ENCODE measurements at regions not wholly inside any gene's neighbourhood (a gene's known extent, or its start where the extent isn't known, plus 50 kb on each side); places are given as distances from the start of the nearest gene placed in this dataset.

DNA sequence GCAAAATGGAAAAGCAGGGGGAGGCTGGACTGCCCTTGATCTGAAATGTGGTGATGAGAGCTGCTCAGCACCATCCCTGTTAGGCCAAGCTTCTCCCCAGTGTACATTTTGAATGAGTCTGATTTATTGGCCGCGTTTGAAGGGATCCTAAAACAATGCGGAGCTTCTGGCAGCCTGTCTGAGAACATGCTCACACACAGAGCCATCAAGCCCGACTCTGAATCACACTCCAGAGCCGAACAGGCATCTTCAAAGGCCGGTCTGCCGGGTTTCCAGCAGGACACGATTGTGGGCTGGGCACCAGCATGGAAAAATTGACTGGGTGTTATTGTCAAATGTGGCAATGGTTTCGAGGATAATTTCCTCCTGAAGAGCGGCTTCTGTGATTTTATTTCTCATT is 235.9 kb downstream of the TFAP2C start:
- DNase-seq (ENCODE audit: low read depth): no peak
- TF ChIP-seq, protein P1, sequence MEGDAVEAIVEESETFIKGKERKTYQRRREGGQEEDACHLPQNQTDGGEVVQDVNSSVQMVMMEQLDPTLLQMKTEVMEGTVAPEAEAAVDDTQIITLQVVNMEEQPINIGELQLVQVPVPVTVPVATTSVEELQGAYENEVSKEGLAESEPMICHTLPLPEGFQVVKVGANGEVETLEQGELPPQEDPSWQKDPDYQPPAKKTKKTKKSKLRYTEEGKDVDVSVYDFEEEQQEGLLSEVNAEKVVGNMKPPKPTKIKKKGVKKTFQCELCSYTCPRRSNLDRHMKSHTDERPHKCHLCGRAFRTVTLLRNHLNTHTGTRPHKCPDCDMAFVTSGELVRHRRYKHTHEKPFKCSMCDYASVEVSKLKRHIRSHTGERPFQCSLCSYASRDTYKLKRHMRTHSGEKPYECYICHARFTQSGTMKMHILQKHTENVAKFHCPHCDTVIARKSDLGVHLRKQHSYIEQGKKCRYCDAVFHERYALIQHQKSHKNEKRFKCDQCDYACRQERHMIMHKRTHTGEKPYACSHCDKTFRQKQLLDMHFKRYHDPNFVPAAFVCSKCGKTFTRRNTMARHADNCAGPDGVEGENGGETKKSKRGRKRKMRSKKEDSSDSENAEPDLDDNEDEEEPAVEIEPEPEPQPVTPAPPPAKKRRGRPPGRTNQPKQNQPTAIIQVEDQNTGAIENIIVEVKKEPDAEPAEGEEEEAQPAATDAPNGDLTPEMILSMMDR (IDR thresholded peaks at IDR 0.05; ENCODE audit: insufficient read depth, low read depth, low read length, missing control alignments): no peak
- H3K4me3 ChIP-seq (ENCODE audit: low read depth, low read length): no peak overlapping the region

DNA sequence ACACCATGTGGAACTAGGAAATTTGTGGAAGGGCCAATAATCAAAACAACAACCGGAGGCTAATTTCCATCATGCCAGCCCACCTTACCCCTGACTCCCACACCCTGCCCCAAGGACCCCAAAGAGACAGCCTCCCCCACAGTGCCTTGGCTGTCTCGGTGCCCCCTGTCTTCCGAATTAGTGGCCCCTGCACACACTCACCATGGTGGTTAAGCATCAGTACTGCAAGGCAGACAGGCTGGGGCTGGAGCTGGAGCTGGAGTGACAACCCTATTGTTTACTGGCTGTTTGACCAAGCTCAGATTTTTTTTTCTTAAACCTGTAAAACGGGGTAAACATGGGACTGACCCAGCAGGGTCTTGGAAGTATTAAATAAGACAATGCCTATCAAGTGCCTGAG is 238.0 kb downstream of the TFAP2C start:
- TF ChIP-seq, protein P1 (IDR thresholded peaks at IDR 0.05; ENCODE audit: insufficient read depth, low read depth, low read length, missing control alignments): no peak

DNA sequence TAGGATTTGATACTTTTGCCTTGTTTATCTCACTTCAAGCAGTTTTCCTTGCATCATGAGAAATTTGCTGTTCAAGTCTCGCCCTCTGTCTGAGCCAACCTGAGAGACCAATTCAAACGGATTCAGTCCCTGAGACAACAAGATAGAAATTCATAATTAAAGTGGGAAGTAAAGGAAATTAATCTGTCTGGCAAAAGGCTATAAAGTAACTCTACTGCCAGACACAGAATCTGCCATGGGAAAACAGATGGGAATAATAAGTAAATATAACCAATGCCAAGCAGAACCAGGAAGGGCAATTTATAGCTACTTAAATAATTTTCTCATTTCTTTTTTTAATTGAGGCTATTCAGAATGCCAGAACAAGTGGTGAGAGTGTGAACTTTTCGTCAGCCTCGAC is 239.6 kb downstream of the TFAP2C start:
- no peak for DNase-seq (ENCODE audit: low read depth)

More for the DNA sequence above, 238.0 kb downstream of the TFAP2C start:
- no peak for DNase-seq (ENCODE audit: low read depth)
- H3K4me3 ChIP-seq (ENCODE audit: low read depth, low read length): no peak overlapping the region

DNA sequence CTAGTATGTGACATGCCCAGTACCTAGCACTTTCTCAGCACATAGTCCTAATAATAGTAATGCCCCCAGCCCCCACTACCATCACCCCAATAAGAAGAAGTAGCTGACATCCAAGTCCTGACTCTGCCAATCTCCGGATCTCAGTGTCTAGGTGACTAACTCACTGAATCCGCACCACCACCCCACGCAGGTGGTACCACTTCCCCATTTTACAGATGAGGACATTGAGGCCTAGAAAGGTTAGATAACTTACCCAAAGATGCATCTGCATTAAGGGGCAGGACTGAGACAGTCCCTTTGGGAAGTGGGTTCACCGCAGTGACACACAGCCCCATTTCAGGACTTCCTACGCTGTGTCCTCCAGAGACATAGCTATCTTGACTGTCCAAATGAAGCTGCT is 241.2 kb downstream of the TFAP2C start:
- TF ChIP-seq, protein P1 (IDR thresholded peaks at IDR 0.05; ENCODE audit: insufficient read depth, low read depth, low read length, missing control alignments): no peak
- DNase-seq (ENCODE audit: low read depth): no peak
- no peak overlapping the region for H3K4me3 ChIP-seq (ENCODE audit: low read depth, low read length)

More for the DNA sequence above, 239.6 kb downstream of the TFAP2C start:
- H3K4me3 ChIP-seq (ENCODE audit: low read depth, low read length): no peak overlapping the region
- TF ChIP-seq, protein P1 (IDR thresholded peaks at IDR 0.05; ENCODE audit: insufficient read depth, low read depth, low read length, missing control alignments): no peak

DNA sequence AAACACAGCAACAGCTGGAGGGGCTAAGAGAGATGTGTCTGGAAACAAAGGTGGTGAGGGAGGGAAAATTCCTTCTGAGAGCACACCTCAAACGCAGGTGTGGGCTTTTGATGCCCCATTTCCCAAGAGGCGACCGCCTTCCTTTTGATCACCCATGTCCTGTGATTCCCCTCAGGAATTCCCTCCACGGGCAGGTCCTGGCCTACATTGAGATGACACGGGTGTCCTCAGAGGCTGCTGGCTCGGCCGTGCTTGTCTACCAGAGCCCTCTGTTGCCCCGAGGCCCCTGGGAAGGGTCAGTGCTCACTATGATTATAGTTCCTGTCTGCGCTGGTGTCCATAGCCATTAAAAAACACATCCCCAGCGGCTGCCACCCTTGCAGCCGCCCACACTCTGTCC is 242.6 kb downstream of the TFAP2C start:
- no peak overlapping the region for H3K4me3 ChIP-seq (ENCODE audit: low read depth, low read length)
- no peak for DNase-seq (ENCODE audit: low read depth)
- TF ChIP-seq, protein P1 (IDR thresholded peaks at IDR 0.05; ENCODE audit: insufficient read depth, low read depth, low read length, missing control alignments): no peak

DNA sequence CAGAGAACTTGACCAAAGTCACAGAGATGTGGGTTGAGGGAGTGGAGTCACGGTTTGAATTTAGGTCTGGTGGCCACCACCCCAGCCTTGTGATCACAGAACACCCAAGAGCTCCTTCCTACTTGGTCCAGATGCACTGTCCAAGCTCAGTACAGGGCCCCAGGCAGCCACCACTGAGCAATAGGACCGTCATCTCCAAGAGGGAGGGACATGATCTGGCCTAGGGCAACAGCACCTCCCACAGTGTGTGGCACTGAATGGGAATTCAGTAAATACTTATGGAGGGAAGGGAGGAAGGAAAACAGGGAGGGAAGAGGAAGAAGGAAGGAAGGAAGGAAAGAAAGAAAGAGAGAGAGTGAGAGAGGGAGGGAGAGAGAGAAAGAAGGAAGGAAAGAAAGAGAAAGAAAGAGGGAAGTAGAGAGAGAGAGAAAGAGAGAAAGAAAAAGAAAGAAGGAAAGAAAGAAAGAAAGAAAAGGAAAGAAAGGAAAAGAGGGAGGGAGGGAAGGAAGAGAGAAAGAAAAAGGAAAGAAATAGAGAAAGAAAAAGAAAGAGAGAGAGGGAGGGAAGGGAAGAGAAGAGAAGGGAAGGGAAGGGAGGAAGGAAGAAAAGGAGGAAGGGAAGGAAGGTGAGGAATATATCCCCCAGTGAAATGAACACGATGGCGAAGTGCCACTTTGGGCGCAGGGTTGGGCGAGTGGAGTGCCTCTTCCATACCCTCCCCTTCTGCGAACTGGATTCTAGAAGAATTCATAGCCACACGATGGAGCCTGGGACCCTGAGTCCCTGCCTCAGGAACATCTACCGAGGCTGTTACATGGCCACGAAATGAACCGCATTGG is 243.7 kb downstream of the TFAP2C start:
- no peak overlapping the region for H3K4me3 ChIP-seq (ENCODE audit: low read depth, low read length)
- DNase-seq (ENCODE audit: low read depth): no peak
- TF ChIP-seq, protein P1 (IDR thresholded peaks at IDR 0.05; ENCODE audit: insufficient read depth, low read depth, low read length, missing control alignments): no peak

DNA sequence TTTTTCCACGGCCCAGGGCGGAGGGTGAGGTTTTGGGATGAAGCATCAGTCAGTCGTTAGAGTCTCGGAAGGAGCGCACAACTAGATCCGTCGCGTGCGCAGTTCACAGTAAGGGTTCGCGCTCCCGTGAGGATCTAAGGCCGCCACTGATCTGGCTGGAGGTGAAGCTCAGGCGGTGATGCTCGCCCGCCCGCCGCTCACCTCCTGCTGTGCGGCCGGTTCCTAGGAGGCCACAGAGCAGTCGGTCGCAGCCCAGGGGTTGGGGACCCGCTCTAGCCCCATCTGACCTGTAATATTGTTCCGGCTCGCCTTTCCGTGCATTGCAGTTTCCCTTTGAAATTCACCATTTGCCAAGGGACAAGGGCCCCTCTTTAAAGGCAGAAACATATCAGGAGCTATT is 244.7 kb downstream of the TFAP2C start:
- no peak overlapping the region for H3K4me3 ChIP-seq (ENCODE audit: low read depth, low read length)
- DNase-seq (ENCODE audit: low read depth): no peak
- TF ChIP-seq, protein P1 (IDR thresholded peaks at IDR 0.05; ENCODE audit: insufficient read depth, low read depth, low read length, missing control alignments): no peak
